Naive B cell (primary cell): ENCODE measurements at regions not wholly inside any gene's neighbourhood (a gene's known extent, or its start where the extent isn't known, plus 50 kb on each side); places are given as distances from the start of the nearest gene placed in this dataset.

Source experiments
- ATAC-seq, 2 donors: fragments of 150-1000 bp; cut with Tn5 transposase; 2 replicates each; pipeline ENCODE4 v1.10.0; 2021; ENCODE audit warnings: low read depth in 2 of 2, mild to moderate bottlenecking in 2 of 2, moderate library complexity in 2 of 2
- DNase-seq: peaks from one replicate; pipeline ENCODE4 v3.0.0; 2022
- H3K27ac Mint-ChIP-seq, 6 donors: one replicate each; pipeline ENCODE4 v1.8.0; 2020 to 2022; ENCODE audit warnings: mild to moderate bottlenecking in 6 of 6, mixed read lengths in 6 of 6, moderate library complexity in 5 of 6, inconsistent platforms in 2 of 6
- H3K27me3 Mint-ChIP-seq, 3 donors: one replicate each; pipeline ENCODE4 v1.8.0; 2021 to 2022; ENCODE audit warnings: mixed read lengths in 3 of 3, mild to moderate bottlenecking in 1 of 3
- H3K36me3 Mint-ChIP-seq, 2 donors: one replicate each; pipeline ENCODE4 v1.8.0; 2020 to 2022; ENCODE audit warnings: mixed read lengths in 2 of 2, inconsistent platforms in 1 of 2, mild to moderate bottlenecking in 1 of 2
- H3K4me1 Mint-ChIP-seq, 3 donors: one replicate each; pipeline ENCODE4 v1.8.0; 2020 to 2022; ENCODE audit warnings: mixed read lengths in 3 of 3, inconsistent platforms in 1 of 3, mild to moderate bottlenecking in 1 of 3, moderate library complexity in 1 of 3
- H3K4me3 Mint-ChIP-seq, 8 donors: one replicate each; pipeline ENCODE4 v1.8.0; 2020 to 2022; ENCODE audit warnings: mild to moderate bottlenecking in 8 of 8, mixed read lengths in 8 of 8, moderate library complexity in 8 of 8, inconsistent platforms in 2 of 8
- H3K9me3 Mint-ChIP-seq, 7 donors: one replicate each; pipeline ENCODE4 v1.8.0; 2020 to 2022; ENCODE audit warnings: mixed read lengths in 7 of 7, mild to moderate bottlenecking in 5 of 7, inconsistent platforms in 2 of 7, moderate library complexity in 1 of 7

DNA sequence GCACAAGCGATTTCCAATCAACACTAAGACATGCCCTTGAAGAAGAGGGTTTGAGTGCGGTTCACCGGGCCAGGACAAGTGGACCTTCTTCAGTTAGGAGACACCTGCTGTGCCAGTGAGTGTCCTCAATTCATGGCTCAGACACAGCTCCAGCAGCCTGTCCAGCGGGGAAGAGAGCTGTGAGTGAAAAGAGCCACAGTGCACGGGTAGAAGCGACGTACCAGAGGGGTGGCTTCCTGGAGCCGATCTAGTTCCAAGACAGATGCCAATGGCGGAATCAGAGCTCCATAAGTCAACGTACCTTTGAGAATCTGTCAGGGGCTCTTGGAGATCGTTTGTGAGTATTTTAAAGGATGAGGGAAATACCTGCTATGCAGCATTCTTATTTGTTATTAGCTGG is 119.9 kb upstream of the SALL3 start:
- Mint-ChIP-seq H3K36me3 (no peaks in the 10 kb centered on the region), H3K9me3 (peaks cover 0 to 6% (median 3%) of the 10 kb centered on the region in 7 donors), H3K4me3 (no peak overlapping the region), H3K27me3 (peaks cover 6 to 28% (median 21%) of the 10 kb centered on the region in 3 donors), H3K4me1 (no peaks in the 10 kb centered on the region), H3K27ac (no peak overlapping the region)
- ATAC-seq (no peak), DNase-seq (no peak)

DNA sequence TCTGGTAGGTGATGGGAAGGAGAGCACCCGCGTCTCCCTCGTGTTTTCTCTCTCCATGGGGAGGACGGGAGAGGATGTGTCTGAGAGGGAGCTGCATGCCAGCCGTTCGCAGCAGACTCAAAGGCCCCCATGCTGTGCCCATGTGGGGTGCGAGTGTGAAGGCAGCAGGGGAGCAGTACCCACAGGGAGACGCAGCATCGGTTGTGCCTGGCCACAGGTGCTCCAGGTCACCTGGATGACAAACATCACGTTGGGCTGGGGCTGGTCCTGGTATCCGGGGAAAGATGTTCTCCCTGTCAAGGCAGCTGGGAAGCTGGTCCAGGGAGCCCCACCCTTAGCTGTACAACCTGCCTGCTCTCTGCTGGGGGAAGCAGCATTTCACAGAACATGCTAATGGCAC is 119.5 kb upstream of the SALL3 start:
- DNase-seq (no peak), ATAC-seq (no peak)
- no peak overlapping the region for H3K4me3 Mint-ChIP-seq
- H3K27me3 Mint-ChIP-seq = peaks cover 6 to 28% (median 21%) of the 10 kb centered on the region in 3 donors
- no peak overlapping the region for H3K27ac Mint-ChIP-seq
- H3K36me3 Mint-ChIP-seq = no peaks in the 10 kb centered on the region
- H3K4me1 Mint-ChIP-seq = no peaks in the 10 kb centered on the region
- H3K9me3 Mint-ChIP-seq = peaks cover 0 to 6% (median 0%) of the 10 kb centered on the region in 7 donors

DNA sequence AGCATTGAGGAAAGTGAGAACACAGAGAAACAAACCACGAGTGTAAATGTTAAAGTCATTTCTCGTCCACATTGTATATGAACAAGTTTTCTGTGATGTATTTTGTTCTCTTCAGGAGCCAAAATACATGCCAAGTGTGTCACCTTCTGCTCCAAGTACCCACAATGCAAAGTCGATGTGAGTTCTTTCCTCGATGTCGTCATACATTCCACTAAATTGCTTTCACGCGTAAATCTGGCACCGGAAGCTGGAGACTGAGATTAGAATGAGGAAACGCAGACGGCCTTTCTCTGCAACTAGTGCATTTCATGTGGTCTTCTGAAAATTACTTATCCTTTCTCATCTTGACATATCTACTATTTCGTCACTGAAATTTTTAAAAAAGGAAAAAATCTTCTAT is 118.5 kb upstream of the SALL3 start:
- peaks cover 6 to 28% (median 21%) of the 10 kb centered on the region in 3 donors for H3K27me3 Mint-ChIP-seq

DNA sequence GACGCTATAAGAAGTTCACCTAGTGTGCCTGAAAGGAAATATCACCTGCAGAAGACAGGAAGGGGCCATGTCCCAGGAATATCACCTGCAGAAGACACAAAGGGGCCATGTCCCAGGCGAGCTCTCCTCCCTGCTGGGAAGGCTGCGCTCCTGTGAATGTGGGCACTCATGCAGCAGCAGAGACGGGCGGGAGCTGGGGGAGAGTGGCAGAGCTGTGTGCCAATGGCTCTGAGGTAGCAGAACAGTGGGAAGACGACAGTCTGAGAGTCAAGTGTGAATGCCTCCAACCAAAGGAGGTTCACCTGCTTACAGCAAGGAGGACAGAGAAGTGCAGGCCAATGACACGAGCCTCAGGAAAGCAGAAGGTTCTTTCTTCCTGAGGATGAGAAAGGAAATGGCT is 117.9 kb upstream of the SALL3 start:
- Mint-ChIP-seq H3K4me3 (no peak overlapping the region), H3K4me1 (no peaks in the 10 kb centered on the region), H3K27me3 (peaks cover 6 to 28% (median 21%) of the 10 kb centered on the region in 3 donors), H3K27ac (peak overlapping the region in 1 of 6 donors; percentile 14), H3K9me3 (peaks cover 0 to 6% (median 0%) of the 10 kb centered on the region in 7 donors), H3K36me3 (no peaks in the 10 kb centered on the region)
- DNase-seq (no peak), ATAC-seq (no peak)

More for the DNA sequence above, 118.5 kb upstream of the SALL3 start:
- no peak for ATAC-seq
- Mint-ChIP-seq H3K9me3 (peaks cover 0 to 6% (median 0%) of the 10 kb centered on the region in 7 donors), H3K4me1 (no peaks in the 10 kb centered on the region), H3K36me3 (no peaks in the 10 kb centered on the region), H3K27ac (no peak overlapping the region), H3K4me3 (no peak overlapping the region)
- no peak for DNase-seq

DNA sequence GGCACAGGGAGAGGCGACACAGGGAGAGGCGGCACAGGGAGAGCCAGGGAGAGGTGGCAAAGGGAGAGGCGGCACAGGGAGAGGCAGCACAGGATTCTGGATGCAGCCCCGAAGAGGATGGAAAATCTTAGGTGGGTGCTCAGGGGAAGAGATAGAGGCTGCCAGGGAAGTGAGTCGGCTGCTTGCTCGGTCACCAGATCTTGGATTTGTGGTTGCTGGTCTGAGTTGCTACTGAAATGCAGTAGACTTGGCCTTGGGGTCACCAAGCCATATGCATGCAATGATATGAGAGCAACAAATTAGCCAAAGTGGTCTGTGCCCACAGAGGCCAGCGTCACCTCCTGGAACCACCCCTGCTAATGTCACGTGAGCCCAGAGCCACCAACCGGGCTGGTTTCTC is 117.2 kb upstream of the SALL3 start:
- no peak overlapping the region for H3K4me3 Mint-ChIP-seq
- H3K36me3 Mint-ChIP-seq = no peaks in the 10 kb centered on the region
- no peaks in the 10 kb centered on the region for H3K4me1 Mint-ChIP-seq
- H3K9me3 Mint-ChIP-seq = peaks cover 0 to 6% (median 0%) of the 10 kb centered on the region in 7 donors
- DNase-seq (no peak), ATAC-seq (no peak)
- H3K27ac Mint-ChIP-seq = no peak overlapping the region
- H3K27me3 Mint-ChIP-seq = peaks cover 6 to 28% (median 21%) of the 10 kb centered on the region in 3 donors

DNA sequence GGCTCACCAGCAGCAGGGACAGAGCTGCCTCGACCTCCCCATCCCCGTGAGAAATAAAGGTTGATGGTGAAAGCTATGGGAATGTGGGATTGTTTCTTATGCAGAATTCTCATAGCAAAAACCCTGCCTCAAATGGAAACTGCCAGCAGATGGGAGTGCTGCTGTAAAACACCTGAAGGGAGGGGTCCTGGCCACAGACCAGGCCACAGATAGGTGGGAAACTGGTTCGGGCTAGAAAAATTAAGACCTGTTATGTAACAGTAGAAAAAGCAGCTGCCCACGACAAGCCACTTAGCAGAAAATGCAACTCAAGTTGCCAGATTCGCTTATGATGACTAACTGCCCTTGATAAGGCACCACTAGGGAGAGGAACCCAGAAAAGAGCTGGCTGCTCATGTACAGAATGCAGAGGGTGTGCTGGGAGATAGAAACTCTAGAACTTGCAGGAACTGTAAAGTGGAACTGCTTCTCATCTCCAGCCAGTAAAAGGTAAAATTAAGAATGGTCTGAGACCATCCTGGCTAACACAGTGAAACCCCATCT is 114.5 kb upstream of the SALL3 start:
- Mint-ChIP-seq H3K27ac (no peak overlapping the region), H3K36me3 (no peaks in the 10 kb centered on the region), H3K27me3 (peaks cover 12 to 22% (median 14%) of the 10 kb centered on the region in 3 donors)

DNA sequence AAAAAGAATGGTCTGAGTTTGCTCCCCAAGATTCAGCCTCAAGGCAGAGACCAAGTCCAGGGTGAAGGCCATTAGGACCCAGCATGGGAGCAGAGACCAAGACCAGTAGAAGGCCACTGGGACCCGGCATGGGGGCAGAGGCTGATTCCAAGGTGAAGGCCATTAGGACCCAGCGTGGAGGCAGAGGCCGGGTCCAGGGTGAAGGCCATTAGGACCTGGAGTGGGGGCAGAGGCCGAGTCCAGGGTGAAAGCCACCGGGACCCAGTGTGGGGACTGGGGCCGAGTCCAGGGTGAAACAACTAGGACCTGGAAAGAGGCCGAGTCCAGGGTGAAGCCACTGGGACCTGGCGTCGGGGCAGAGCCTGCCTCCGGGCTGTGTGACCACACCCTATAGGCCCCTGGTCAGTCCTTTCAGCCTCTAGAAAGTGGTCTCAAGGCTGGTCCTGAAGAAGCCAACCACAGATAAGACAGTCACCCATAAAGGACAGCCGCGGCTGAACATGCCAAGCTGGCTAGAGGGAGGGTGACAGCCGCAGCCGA is 113.8 kb upstream of the SALL3 start:
- peaks cover 12 to 15% (median 14%) of the 10 kb centered on the region in 3 donors for H3K27me3 Mint-ChIP-seq

More for the DNA sequence above, 114.5 kb upstream of the SALL3 start:
- no peak for DNase-seq
- Mint-ChIP-seq H3K9me3 (peaks cover 0 to 2% (median 0%) of the 10 kb centered on the region in 7 donors), H3K4me1 (no peaks in the 10 kb centered on the region), H3K4me3 (no peak overlapping the region)
- no peak for ATAC-seq

DNA sequence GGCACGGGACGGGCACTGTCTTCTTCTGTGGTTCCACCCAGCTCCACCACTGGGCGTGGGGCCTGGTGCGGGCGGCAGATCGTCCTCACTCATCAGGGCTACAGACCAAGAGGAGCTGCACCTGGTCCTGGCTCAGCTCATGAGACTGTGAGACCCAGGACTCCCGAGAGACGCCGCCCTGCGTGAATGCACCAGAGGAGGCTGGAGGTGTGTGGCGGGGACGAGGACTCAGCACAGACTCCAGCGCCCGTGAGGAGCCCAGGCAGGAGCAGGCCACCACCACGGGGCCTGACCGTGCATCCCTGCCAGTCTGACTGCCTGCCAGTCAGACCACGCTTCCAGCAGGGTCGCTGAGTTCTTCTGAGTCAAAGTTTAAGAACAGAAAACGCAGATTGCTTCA is 112.5 kb upstream of the SALL3 start:
- Mint-ChIP-seq H3K4me1 (no peaks in the 10 kb centered on the region), H3K27ac (no peak overlapping the region), H3K27me3 (peaks cover 3 to 14% (median 6%) of the 10 kb centered on the region in 3 donors), H3K4me3 (no peak overlapping the region), H3K36me3 (no peaks in the 10 kb centered on the region), H3K9me3 (peaks cover 0 to 2% (median 0%) of the 10 kb centered on the region in 7 donors)
- ATAC-seq = no peak
- DNase-seq = no peak

More for the DNA sequence above, 113.8 kb upstream of the SALL3 start:
- DNase-seq (no peak), ATAC-seq (no peak)
- H3K4me3 Mint-ChIP-seq = no peak overlapping the region
- H3K9me3 Mint-ChIP-seq = peaks cover 0 to 2% (median 0%) of the 10 kb centered on the region in 7 donors
- no peaks in the 10 kb centered on the region for H3K36me3 Mint-ChIP-seq
- no peaks in the 10 kb centered on the region for H3K4me1 Mint-ChIP-seq
- H3K27ac Mint-ChIP-seq = no peak overlapping the region

DNA sequence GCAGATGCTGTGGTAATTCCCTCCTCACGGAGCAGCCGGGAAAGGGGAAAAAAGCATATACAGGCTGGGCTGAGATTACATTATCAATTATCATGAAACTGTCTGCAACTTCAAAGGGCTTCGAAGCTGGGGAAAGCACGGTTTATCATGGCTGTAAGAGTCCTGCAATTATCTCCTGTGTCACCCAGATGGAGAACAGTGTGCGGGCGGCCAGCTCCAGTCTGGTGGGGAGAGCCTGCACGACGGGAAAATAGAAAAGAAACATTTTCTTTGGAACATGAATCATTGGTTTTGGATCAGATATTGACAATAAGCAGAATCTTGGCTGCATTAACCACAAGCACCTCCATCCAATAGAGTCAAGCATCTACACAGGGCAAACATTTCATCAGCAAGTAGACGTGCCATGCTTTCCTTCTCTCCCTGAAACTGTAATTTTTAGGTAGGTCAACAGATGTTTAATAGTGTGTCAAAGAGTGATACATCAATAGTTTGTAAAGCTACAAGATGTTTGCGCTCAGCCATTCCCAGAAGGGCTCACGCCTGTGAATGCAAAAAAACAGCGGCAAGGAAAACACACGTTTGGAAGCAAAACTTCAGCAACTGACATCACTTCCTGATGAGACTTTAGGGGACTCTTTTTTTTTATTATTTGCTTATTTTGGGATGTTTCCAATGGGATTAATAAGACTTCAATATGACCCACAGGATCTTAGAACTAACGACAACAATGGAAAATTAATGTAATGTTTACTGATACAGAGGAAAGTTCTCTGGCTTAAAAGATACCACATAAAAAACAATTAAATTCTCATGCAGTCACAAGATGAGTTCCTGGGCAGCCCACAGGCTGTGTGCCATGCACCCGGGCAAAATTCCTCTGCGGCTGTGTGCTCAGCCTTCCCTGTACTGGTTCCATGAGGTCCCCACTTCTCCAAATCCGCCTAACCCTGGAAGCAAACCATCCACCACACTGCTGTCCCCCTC is 111.0 kb upstream of the SALL3 start:
- no peak overlapping the region for H3K27ac Mint-ChIP-seq
- H3K9me3 Mint-ChIP-seq = peaks cover 0 to 2% (median 0%) of the 10 kb centered on the region in 7 donors
- no peak overlapping the region for H3K4me3 Mint-ChIP-seq
- no peaks in the 10 kb centered on the region for H3K4me1 Mint-ChIP-seq
- no peaks in the 10 kb centered on the region for H3K36me3 Mint-ChIP-seq
- ATAC-seq (no peak), DNase-seq (no peak)
- peaks cover 0 to 7% (median 6%) of the 10 kb centered on the region in 3 donors for H3K27me3 Mint-ChIP-seq

DNA sequence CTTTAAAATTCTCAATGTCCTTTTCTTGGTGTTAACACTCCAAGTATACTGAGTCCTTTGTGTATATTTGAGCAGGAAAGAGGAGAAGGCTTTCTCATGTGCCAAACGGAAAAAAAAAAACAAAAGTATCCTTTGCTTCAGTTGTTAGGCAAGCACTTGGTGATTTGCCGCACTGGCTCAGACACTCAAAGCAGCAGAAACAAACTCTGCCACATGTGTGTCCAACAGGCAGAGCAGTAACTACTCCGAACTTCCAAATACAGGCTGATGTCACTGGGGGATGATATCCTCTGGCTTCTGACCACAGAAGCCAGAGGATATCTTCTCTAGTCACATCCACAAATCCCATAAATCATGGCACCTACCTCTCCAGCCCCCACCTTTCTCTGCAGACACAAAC is 108.0 kb upstream of the SALL3 start:
- H3K27ac Mint-ChIP-seq = no peak overlapping the region
- ATAC-seq (no peak), DNase-seq (no peak)
- H3K4me3 Mint-ChIP-seq = no peak overlapping the region
- no peaks in the 10 kb centered on the region for H3K4me1 Mint-ChIP-seq
- peaks cover 6 to 17% (median 7%) of the 10 kb centered on the region in 3 donors for H3K27me3 Mint-ChIP-seq
- H3K36me3 Mint-ChIP-seq = no peaks in the 10 kb centered on the region
- peaks cover 0 to 2% (median 0%) of the 10 kb centered on the region in 7 donors for H3K9me3 Mint-ChIP-seq

DNA sequence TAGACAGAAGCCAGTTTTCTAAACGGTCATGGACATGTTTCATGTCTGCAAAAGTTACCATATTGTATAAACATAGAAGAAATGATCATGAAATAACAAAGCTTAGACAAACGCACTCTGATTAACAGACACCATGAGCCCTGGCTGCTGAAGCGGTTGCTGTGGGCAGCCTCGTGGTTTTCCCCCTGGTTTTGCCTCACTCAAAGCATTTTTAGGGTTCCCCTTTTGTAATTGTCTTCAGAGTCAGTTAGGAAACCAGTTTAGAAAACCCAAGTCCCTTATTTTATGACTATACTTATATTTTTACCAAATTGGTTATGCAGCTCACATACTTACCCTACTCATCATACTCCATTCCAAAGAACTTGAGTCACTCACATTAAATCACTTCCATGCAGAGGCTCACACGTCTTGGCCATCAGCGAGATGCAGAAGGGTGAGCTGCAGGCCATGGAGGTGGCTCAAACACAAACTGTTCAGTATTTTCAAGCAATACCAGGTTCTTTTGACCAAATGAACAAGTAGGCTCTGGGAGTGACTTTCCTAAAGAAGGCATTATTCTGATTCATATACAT is 105.6 kb upstream of the SALL3 start:
- Mint-ChIP-seq H3K9me3 (peaks cover 0 to 2% (median 0%) of the 10 kb centered on the region in 7 donors), H3K27ac (no peak overlapping the region), H3K27me3 (peaks cover 11 to 28% (median 16%) of the 10 kb centered on the region in 3 donors), H3K36me3 (no peaks in the 10 kb centered on the region), H3K4me3 (no peak overlapping the region), H3K4me1 (no peaks in the 10 kb centered on the region)
- ATAC-seq (no peak), DNase-seq (no peak)

DNA sequence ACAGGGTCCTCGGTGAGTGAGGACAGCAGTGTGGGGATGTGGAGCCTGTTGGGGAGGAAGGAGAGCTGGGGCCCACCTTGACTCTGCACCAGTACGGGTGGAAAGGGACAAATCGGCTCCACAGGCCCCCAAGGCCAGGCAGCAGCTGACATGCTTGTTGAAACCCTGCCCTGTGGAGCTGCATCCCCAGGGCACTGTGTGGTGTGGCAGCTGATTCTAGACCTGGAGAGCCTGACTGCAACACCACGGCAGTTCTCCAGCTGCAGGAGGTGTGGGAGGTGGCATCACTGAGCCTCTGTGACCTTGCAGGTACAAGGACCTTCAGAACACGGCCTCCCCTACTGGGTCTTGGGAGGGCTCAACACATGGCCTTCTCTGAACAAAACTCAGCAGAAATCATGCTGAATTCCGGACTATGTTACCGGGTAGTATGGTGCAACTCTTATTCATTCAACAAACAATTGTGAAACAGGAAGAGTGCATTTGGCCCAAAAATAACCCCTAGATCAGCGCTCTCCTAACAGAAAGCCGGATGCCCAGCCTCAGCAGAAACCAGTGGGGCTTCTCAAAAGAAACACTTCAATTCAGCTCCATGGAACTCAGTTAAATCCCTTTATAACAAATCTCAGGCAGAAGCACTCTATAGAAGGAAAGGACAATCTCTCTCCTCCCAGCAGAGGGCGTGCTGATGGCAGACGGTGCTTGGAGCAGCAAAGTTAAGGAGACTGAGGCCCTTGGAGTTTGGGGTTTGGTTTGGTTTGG is 104.4 kb upstream of the SALL3 start:
- no peak for ATAC-seq
- Mint-ChIP-seq H3K4me3 (no peak overlapping the region), H3K27me3 (peaks cover 11 to 28% (median 16%) of the 10 kb centered on the region in 3 donors), H3K27ac (no peak overlapping the region), H3K36me3 (no peaks in the 10 kb centered on the region), H3K9me3 (peaks cover 0 to 2% (median 0%) of the 10 kb centered on the region in 7 donors), H3K4me1 (no peaks in the 10 kb centered on the region)
- DNase-seq = no peak
